Left lung (tissue), 4 donors: ENCODE measurements at regions not wholly inside any gene's neighbourhood (a gene's known extent, or its start where the extent isn't known, plus 50 kb on each side); places are given as distances from the start of the nearest gene placed in this dataset.
"Not testable (repeated sequence)": the region's sequence is repeated elsewhere in the genome, so short reads cannot be mapped to it uniquely, and the experiment has no call there.

Source experiments
- ATAC-seq: fragments of 200-7000 bp; cut with Tn5 transposase; one replicate; pipeline ENCODE4 v1.9.1; 2020; ENCODE audit warnings: moderate library complexity
- DNase-seq, 4 donors: peaks; one replicate each; pipeline ENCODE4 v3.0.0-alpha.2; 2013 to 2020
- H3K27ac ChIP-seq, 2 donors: fragments of 200-600 bp; sonication (generic) in 1 of 2; one replicate each; pipeline versions ENCODE4 v1.5.0 to v1.8.0; 2020 to 2021
- H3K27me3 ChIP-seq, 2 donors: fragments of 200-600 bp; sonication (generic) in 1 of 2; one replicate each; pipeline versions ENCODE4 v1.5.0 to v1.8.0; 2020 to 2021
- H3K36me3 ChIP-seq, 2 donors: fragments of 200-600 bp; sonication (generic) in 1 of 2; one replicate each; pipeline versions ENCODE4 v1.5.0 to v1.8.0; 2020 to 2021
- H3K4me1 ChIP-seq, 2 donors: fragments of 200-600 bp; one replicate each; pipeline ENCODE4 v1.8.0; 2021
- H3K4me3 ChIP-seq, 2 donors: fragments of 200-600 bp; sonication (generic) in 1 of 2; one replicate each; pipeline versions ENCODE4 v1.5.0 to v1.8.0; 2020 to 2021; ENCODE audit warnings: mild to moderate bottlenecking in 1 of 2
- H3K9me3 ChIP-seq, 2 donors: fragments of 200-600 bp; sonication (generic) in 1 of 2; one replicate each; pipeline versions ENCODE4 v1.5.0 to v1.8.0; 2020 to 2021
- intact Hi-C, 2 donors: fragments of 100-400 bp; cut with DNase I; formaldehyde crosslinking; loops; one replicate each; pipeline versions ENCODE4 v1.11.2 to v1.14.2; 2022
- TF ChIP-seq, protein P1 (sequence below), 2 donors: fragments of 200-600 bp; sonication (generic) in 1 of 2; IDR thresholded peaks; one replicate each; pipeline versions ENCODE4 v1.5.0 to v1.8.0; 2021; ENCODE audit warnings: antibody characterized with exemption in 2 of 2
- donor health status: DM: no; HTN: yes; CAD: no.
- donor health status: DM: no; HTN: no; CAD: no.

DNA sequence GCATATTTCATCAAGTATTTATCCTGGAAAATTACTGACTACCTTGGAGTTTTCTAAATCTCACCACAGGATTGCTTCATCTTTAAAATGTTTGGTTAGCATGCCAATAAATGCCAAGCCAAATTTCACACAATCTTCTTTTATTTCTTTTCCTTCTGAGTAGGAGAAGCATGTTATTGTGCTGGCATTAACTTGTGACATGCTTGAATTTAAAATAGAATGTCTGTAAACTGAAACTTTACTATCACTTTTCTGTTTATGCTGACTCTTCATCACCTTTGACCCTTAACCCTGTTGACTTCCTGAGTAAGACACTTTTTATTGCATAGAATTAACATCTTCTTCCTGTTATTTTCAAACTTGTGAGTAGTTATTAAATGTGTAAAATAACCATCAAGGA is 56.2 kb upstream of the LRRTM4 start:
- TF ChIP-seq, protein P1, sequence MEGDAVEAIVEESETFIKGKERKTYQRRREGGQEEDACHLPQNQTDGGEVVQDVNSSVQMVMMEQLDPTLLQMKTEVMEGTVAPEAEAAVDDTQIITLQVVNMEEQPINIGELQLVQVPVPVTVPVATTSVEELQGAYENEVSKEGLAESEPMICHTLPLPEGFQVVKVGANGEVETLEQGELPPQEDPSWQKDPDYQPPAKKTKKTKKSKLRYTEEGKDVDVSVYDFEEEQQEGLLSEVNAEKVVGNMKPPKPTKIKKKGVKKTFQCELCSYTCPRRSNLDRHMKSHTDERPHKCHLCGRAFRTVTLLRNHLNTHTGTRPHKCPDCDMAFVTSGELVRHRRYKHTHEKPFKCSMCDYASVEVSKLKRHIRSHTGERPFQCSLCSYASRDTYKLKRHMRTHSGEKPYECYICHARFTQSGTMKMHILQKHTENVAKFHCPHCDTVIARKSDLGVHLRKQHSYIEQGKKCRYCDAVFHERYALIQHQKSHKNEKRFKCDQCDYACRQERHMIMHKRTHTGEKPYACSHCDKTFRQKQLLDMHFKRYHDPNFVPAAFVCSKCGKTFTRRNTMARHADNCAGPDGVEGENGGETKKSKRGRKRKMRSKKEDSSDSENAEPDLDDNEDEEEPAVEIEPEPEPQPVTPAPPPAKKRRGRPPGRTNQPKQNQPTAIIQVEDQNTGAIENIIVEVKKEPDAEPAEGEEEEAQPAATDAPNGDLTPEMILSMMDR (IDR thresholded peaks at IDR 0.05) = no peak
- ATAC-seq (no peak), DNase-seq (no peak)
- Histone ChIP-seq H3K27ac (no peak overlapping the region), H3K4me3 (no peak overlapping the region), H3K9me3 (peaks cover 0 to 5% of the 10 kb centered on the region in 2 donors), H3K27me3 (no peaks in the 10 kb centered on the region), H3K4me1 (no peaks in the 10 kb centered on the region), H3K36me3 (no peaks in the 10 kb centered on the region)
- intact Hi-C loops = no loop called here

DNA sequence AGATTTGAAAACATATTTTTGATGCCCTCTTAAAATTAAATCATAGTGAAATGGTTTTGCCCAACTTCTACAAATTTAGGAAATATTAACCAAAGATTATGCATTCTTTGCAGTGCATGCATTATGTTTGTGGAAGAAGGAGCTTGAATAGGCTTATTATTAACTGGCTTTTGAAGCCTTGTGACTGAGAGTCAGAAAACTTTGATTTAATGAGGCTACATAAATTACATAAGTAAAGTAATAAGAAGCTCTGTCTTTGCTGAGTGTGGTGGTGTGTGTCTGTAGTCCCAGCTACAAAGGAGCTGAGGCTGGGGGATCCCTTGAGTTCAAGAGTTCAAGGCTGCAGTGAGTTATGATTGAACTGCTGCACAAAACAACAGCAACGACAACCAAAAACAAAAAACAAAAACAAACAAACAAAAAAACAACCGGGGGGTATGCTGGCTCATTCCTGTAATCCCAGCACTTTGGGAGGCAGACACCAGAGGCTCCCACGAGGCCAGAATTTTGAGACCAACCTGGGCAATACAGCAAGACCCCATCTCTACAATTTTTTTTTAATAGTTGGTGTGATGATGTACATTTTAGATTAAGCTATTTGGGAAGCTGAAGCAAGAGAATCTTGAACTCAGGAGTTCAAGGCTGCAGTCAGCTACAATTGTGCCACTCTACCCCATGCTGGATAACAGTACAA is 57.0 kb upstream of the LRRTM4 start:
- Histone ChIP-seq H3K27me3 (no peaks in the 10 kb centered on the region), H3K9me3 (peaks cover 0 to 5% of the 10 kb centered on the region in 2 donors), H3K4me1 (no peaks in the 10 kb centered on the region), H3K36me3 (no peaks in the 10 kb centered on the region), H3K4me3 (no peak overlapping the region), H3K27ac (no peak overlapping the region)
- intact Hi-C loops = no loop called here
- TF ChIP-seq, protein P1 (IDR thresholded peaks at IDR 0.05) = no peak
- DNase-seq = no peak
- no peak for ATAC-seq

- intact Hi-C loops = no loop called here
- ATAC-seq = no peak
- DNase-seq = no peak
Observed at GRCh38 chr2:77588438-77588837, 66.3 kb upstream of the LRRTM4 start.

GRCh38 chr2:77590298-77590917 is 68.2 kb upstream of the LRRTM4 start:
- H3K4me1 ChIP-seq = no peaks in the 10 kb centered on the region
- H3K36me3 ChIP-seq = no peaks in the 10 kb centered on the region
- intact Hi-C loops = no loop called here
- ATAC-seq (no peak), DNase-seq (no peak)
- no peak overlapping the region for H3K4me3 ChIP-seq
- no peak overlapping the region for H3K27ac ChIP-seq
- H3K9me3 ChIP-seq = peaks cover 0 to 12% of the 10 kb centered on the region in 2 donors
- no peaks in the 10 kb centered on the region for H3K27me3 ChIP-seq
- TF ChIP-seq, protein P1 (IDR thresholded peaks at IDR 0.05) = no peak

More at GRCh38 chr2:77588438-77588837, 66.3 kb upstream of the LRRTM4 start:
- no peaks in the 10 kb centered on the region for H3K27me3 ChIP-seq
- no peaks in the 10 kb centered on the region for H3K4me1 ChIP-seq
- H3K27ac ChIP-seq = no peak overlapping the region
- TF ChIP-seq, protein P1 (IDR thresholded peaks at IDR 0.05) = no peak
- H3K9me3 ChIP-seq = peaks cover 0 to 12% of the 10 kb centered on the region in 2 donors
- no peaks in the 10 kb centered on the region for H3K36me3 ChIP-seq
- H3K4me3 ChIP-seq = no peak overlapping the region

DNA sequence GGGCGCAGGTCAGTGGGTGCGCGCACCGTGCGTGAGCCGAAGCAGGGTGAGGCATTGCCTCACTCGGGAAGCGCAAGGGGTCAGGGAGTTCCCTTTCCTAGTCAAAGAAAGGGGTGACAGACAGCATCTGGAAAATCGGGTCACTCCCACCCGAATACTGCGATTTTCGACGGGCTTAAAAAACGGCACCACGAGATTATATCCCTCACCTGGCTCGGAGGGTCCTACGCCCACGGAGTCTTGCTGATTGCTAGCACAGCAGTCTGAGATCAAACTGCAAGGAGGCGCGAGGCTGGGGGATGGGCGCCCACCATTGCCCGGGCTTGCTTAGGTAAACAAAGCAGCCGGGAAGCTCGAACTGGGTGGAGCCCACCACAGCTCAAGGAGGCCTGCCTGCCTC is 70.8 kb upstream of the LRRTM4 start:
- H3K9me3 ChIP-seq = peaks cover 0 to 12% of the 10 kb centered on the region in 2 donors
- ATAC-seq, H3K27me3 ChIP-seq, H3K4me1 ChIP-seq, intact Hi-C loops, DNase-seq, H3K36me3 ChIP-seq, H3K4me3 ChIP-seq, H3K27ac ChIP-seq: not testable (repeated sequence)
